Suprapubic skin (tissue), 4 donors: ENCODE measurements at regions not wholly inside any gene's neighbourhood (a gene's known extent, or its start where the extent isn't known, plus 50 kb on each side); places are given as distances from the start of the nearest gene placed in this dataset.

ENCODE experiments used
- DNase-seq, 2 donors: peaks; one replicate each; pipeline ENCODE4 v3.0.0-alpha.2; 2019; ENCODE audit warnings: low spot score in 2 of 2
- H3K27ac ChIP-seq: fragments of 200-600 bp; sonication (generic); one replicate; pipeline ENCODE4 v1.5.1; 2019
- H3K27me3 ChIP-seq: fragments of 200-600 bp; sonication (generic); one replicate; pipeline ENCODE4 v1.5.1; 2019
- H3K36me3 ChIP-seq: fragments of 200-600 bp; sonication (generic); one replicate; pipeline ENCODE4 v1.5.1; 2019
- H3K4me1 ChIP-seq: fragments of 200-600 bp; sonication (generic); one replicate; pipeline ENCODE4 v1.5.1; 2019
- H3K4me3 ChIP-seq: fragments of 200-600 bp; sonication (generic); one replicate; pipeline ENCODE4 v1.5.1; 2019; ENCODE audit warnings: mild to moderate bottlenecking
- H3K9me3 ChIP-seq: fragments of 200-600 bp; sonication (generic); one replicate; pipeline ENCODE4 v1.5.1; 2019
- EP300 ChIP-seq: sonication (generic); formaldehyde crosslinking; IDR thresholded peaks from one replicate; pipeline ENCODE4 v1.6.1; 2017; ENCODE audit warnings: antibody characterized with exemption
- POLR2A ChIP-seq, 2 donors: fragments of 450-650 bp; IDR thresholded peaks; one replicate each; pipeline ENCODE4 v1.6.1; 2017; ENCODE audit warnings: antibody characterized with exemption in 2 of 2, mild to moderate bottlenecking in 2 of 2, moderate library complexity in 2 of 2
- POLR2AphosphoS5 ChIP-seq, 3 donors: sonication (generic); formaldehyde crosslinking; IDR thresholded peaks; one replicate each; pipeline ENCODE4 v1.6.1; 2017; ENCODE audit warnings: antibody characterized with exemption in 3 of 3
- WGBS: methylation state at CpG from one replicate; pipeline ENCODE4 v1.1.5; 2018; 5-methylcytosine and 5-hydroxymethylcytosine counted together
- TF ChIP-seq, protein P1 (sequence below), 2 donors: fragments of 200-600 bp in 1 of 2; fragments of 450-650 bp in 1 of 2; sonication (generic) in 1 of 2; IDR thresholded peaks; one replicate each; pipeline ENCODE4 v1.5.1; 2016 to 2019; ENCODE audit warnings: antibody characterized with exemption in 2 of 2, mild to moderate bottlenecking in 1 of 2, moderate library complexity in 1 of 2

DNA sequence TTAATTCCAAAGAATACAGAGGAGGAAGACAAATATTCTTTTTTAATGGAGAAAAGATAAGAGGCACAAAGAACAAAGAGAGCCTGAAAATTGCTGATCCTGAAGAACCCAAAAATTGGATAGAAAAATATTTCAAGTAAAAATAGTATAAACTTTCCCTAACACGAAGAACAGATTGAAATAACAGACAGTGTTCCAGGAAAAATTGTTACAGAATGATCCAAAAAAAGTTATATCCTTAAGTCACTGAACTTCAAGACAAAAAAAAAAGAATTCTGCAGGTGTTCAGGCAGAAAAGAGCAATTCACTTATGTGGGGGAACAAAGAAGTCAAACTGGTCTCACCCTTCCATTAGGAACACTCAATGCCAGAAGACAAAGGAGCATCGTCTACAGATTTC lies 160.2 kb downstream of the KLF12 start:
- Histone ChIP-seq H3K9me3 (no peaks in the 10 kb centered on the region), H3K27ac (no peak overlapping the region), H3K4me3 (no peak overlapping the region), H3K27me3 (no peaks in the 10 kb centered on the region), H3K36me3 (no peaks in the 10 kb centered on the region), H3K4me1 (peaks cover 2% of the 10 kb centered on the region)
- no peak for DNase-seq
- TF ChIP-seq EP300, result no peak
- TF ChIP-seq, protein P1, sequence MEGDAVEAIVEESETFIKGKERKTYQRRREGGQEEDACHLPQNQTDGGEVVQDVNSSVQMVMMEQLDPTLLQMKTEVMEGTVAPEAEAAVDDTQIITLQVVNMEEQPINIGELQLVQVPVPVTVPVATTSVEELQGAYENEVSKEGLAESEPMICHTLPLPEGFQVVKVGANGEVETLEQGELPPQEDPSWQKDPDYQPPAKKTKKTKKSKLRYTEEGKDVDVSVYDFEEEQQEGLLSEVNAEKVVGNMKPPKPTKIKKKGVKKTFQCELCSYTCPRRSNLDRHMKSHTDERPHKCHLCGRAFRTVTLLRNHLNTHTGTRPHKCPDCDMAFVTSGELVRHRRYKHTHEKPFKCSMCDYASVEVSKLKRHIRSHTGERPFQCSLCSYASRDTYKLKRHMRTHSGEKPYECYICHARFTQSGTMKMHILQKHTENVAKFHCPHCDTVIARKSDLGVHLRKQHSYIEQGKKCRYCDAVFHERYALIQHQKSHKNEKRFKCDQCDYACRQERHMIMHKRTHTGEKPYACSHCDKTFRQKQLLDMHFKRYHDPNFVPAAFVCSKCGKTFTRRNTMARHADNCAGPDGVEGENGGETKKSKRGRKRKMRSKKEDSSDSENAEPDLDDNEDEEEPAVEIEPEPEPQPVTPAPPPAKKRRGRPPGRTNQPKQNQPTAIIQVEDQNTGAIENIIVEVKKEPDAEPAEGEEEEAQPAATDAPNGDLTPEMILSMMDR (IDR thresholded peaks at IDR 0.05), result no peak
- 72% methylated on average over 2 of the region's 2 CpGs for WGBS

DNA sequence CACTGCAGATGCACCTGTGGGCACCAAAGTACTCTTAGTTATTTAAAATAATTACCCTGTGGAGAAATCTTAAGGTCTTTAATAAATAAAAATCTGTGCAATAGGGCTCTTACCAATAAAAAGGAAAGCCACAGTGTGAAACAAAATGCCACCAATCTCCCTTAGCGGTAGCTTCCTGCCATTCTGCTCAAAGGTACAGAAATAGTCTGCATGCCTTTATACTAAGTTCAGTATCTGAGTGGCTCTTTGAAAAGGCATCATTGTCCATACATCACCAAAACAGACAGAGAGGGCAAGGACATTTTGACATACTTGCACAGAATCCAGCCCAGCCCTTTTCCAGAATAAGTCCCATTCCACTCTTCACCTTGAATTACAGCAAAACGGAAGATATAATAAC lies 161.0 kb downstream of the KLF12 start:
- H3K4me3 ChIP-seq, result no peak overlapping the region
- H3K36me3 ChIP-seq, result no peaks in the 10 kb centered on the region
- H3K27ac ChIP-seq, result no peak overlapping the region
- 96% methylated on average over 2 of the region's 2 CpGs for WGBS
- no peaks in the 10 kb centered on the region for H3K27me3 ChIP-seq
- DNase-seq, result no peak
- H3K4me1 ChIP-seq, result peaks cover 2% of the 10 kb centered on the region
- H3K9me3 ChIP-seq, result no peaks in the 10 kb centered on the region
- TF ChIP-seq POLR2A (IDR thresholded peaks at IDR 0.05), result no peak
- TF ChIP-seq, protein P1 (IDR thresholded peaks at IDR 0.05), result no peak
- TF ChIP-seq POLR2AphosphoS5 (IDR thresholded peaks at IDR 0.05), result no peak
- TF ChIP-seq EP300, result no peak

DNA sequence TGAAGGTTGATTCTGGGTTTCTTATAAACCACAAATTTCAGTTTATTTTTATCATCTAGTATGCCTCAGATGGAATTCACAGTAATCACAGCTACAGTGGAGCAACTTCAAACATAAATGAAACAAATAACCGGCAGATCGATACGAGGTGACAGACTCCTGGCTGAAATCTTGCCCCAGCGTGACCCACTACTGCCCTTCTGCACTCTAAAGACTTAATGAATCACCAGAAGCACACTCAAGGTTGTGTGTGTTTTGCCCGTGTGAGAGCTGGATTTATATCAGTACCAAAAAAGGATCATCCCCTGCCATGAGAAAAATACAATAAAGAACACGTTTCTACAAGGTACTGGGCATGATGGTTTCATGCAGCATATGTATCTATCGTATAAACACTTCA lies 161.7 kb downstream of the KLF12 start:
- Histone ChIP-seq H3K9me3 (no peaks in the 10 kb centered on the region), H3K27ac (no peak overlapping the region), H3K4me1 (peaks cover 2% of the 10 kb centered on the region), H3K4me3 (no peak overlapping the region), H3K36me3 (no peaks in the 10 kb centered on the region), H3K27me3 (no peaks in the 10 kb centered on the region)
- 89% methylated on average over 7 of the region's 7 CpGs for WGBS
- no peak for DNase-seq
- TF ChIP-seq POLR2A (IDR thresholded peaks at IDR 0.05) (no peak), EP300 (no peak), POLR2AphosphoS5 (IDR thresholded peaks at IDR 0.05) (no peak)
- TF ChIP-seq, protein P1 (IDR thresholded peaks at IDR 0.05), result no peak

DNA sequence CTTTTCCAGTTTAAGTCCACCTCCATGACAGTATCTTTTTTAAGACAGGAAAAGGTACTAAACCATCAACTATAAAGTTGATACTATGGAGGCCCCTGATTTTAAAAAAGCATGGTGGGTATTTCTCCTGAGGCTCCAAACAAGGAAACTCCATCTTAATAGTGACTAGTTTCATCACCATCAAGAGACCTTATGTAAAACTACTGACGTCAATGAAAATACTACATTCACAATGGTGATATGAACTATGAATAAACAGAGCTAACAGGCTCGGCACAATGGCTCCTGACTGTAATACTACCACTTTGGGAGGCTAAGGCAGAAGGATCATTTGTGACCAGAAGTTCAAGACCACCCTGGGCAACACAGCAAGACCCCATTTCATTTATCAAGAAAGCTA lies 162.7 kb downstream of the KLF12 start:
- TF ChIP-seq POLR2A (IDR thresholded peaks at IDR 0.05) (no peak), POLR2AphosphoS5 (IDR thresholded peaks at IDR 0.05) (no peak), EP300 (no peak)
- TF ChIP-seq, protein P1 (IDR thresholded peaks at IDR 0.05), result no peak
- no peaks in the 10 kb centered on the region for H3K9me3 ChIP-seq
- H3K36me3 ChIP-seq, result no peaks in the 10 kb centered on the region
- peaks cover 2% of the 10 kb centered on the region for H3K4me1 ChIP-seq
- no peak for DNase-seq
- H3K27me3 ChIP-seq, result no peaks in the 10 kb centered on the region
- 93% methylated on average over 2 of the region's 2 CpGs for WGBS
- H3K27ac ChIP-seq, result no peak overlapping the region
- H3K4me3 ChIP-seq, result no peak overlapping the region

DNA sequence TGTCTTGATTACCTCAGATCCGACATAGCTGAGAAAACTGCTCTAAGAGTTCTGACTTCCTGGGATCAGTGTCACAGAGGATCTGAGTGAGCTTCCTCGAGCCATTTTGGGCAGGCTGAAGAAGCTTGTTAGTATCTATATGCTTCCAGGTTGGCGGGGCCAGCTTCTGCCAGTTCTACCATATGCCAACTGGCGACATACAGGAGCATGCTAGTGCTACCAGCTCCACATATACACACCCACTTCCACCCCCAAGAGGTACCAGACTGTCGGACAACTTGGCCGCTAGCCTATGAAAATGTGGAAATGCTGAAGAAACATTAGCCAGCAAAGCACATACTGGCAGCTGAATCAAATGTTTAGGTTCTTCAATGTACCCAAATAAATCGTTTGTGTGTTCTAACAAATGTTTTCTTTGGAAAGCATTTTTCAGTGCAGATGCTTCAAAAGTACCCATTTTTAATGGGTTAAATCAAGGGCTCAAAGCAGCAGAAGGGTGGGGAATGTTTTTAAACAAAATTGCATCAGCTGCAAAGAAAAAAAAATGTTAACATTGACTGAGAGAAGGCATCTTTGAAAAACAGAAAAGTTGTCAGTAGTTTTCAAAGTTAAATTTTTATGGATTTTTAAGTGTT lies 163.7 kb downstream of the KLF12 start:
- Histone ChIP-seq H3K4me1 (peaks cover 6% of the 10 kb centered on the region), H3K27ac (no peak overlapping the region), H3K36me3 (no peaks in the 10 kb centered on the region), H3K9me3 (no peaks in the 10 kb centered on the region), H3K4me3 (no peak overlapping the region), H3K27me3 (no peaks in the 10 kb centered on the region)
- 79% methylated on average over 7 of the region's 7 CpGs for WGBS
- TF ChIP-seq POLR2AphosphoS5 (IDR thresholded peaks at IDR 0.05), result no peak
- TF ChIP-seq POLR2A (IDR thresholded peaks at IDR 0.05), result no peak
- no peak for TF ChIP-seq EP300
- TF ChIP-seq, protein P1 (IDR thresholded peaks at IDR 0.05), result no peak
- no peak for DNase-seq
